K562 (cell line): ENCODE measurements at regions not wholly inside any gene's neighbourhood (a gene's known extent, or its start where the extent isn't known, plus 50 kb on each side); places are given as distances from the start of the nearest gene placed in this dataset.

Experiments used
- HMBOX1 ChIP-seq: sonication (generic); IDR thresholded peaks from 2 replicates; pipeline ENCODE4 v1.6.1; 2016
- IRF1 ChIP-seq: sonication (generic); formaldehyde crosslinking; IDR thresholded peaks from 2 replicates; pipeline ENCODE4 v1.8.0; 2022; ENCODE audit warnings: missing genetic modification reagents, mild to moderate bottlenecking, borderline replicate concordance
- PRPF4 ChIP-seq: fragments of 200-400 bp; formaldehyde crosslinking; IDR thresholded peaks from one replicate; pipeline ENCODE4 v1.6.1; 2017; ENCODE audit warnings: low read length, low read depth, mild to moderate bottlenecking; ENCODE audit not compliant: insufficient read depth, poor library complexity, severe bottlenecking
- RAD21 ChIP-seq, 2 experiments: fragments of 250-450 bp in 1 of 2; fragments of 450-650 bp in 1 of 2; sonication (Bioruptor Pico) in 1 of 2; formaldehyde crosslinking in 1 of 2; IDR thresholded peaks in 1 of 2; conservative IDR thresholded peaks in 1 of 2; 2 replicates each; pipeline versions ENCODE4 v1.4.0 to v1.8.0; 2020 to 2022; ENCODE audit warnings: mild to moderate bottlenecking in 2 of 2, moderate library complexity in 1 of 2
- REST ChIP-seq, 2 experiments: fragments of 450-650 bp; formaldehyde crosslinking in 1 of 2; IDR thresholded peaks; 2 replicates each; pipeline versions ENCODE4 v1.4.0 to v1.6.1; 2014 to 2020; ENCODE audit warnings: mild to moderate bottlenecking in 2 of 2, borderline replicate concordance in 1 of 2, low read depth in 1 of 2
- ZNF398 ChIP-seq: fragments of 250-450 bp; sonication (Bioruptor Pico); IDR thresholded peaks from 2 replicates; pipeline ENCODE4 v1.8.0; 2021; ENCODE audit warnings: moderate library complexity, mild to moderate bottlenecking, inconsistent platforms
- ZNF449 ChIP-seq: fragments of 250-450 bp; sonication (Bioruptor Pico); IDR thresholded peaks from 2 replicates; pipeline ENCODE4 v1.8.0; 2022; ENCODE audit warnings: moderate library complexity, mild to moderate bottlenecking, inconsistent platforms

GRCh38 chr5:138653502-138653901 is 78.3 kb upstream of the HSPA9 start (continued):
- TF ChIP-seq REST (IDR thresholded peaks at IDR 0.05; ENCODE audit: borderline replicate concordance) (0 out of 2 replicates have a peak, but pooled peaks have one; percentile 14), REST (CRISPR knock-in tag; IDR thresholded peaks at IDR 0.05; ENCODE audit: low read depth) (no peak), HMBOX1 (peak; percentile 62; the same call in 1 of the 2 replicates), ZNF449 (CRISPR knock-in tag) (no peak), PRPF4 (no peak), RAD21 (CRISPR knock-in tag; conservative IDR thresholded peaks at IDR 0.05 in 1 of 2, IDR thresholded peaks at IDR 0.05 in 1 of 2) (peak; percentile 19 to 45; a peak in 2 of 4 replicates), IRF1 (CRISPR knock-in tag) (no peak), ZNF398 (CRISPR knock-in tag) (no peak)
